ENCODE measurements at regions not wholly inside any gene's neighbourhood (a gene's known extent, or its start where the extent isn't known, plus 50 kb on each side); places are given as distances from the start of the nearest gene placed in this dataset.

DNA sequence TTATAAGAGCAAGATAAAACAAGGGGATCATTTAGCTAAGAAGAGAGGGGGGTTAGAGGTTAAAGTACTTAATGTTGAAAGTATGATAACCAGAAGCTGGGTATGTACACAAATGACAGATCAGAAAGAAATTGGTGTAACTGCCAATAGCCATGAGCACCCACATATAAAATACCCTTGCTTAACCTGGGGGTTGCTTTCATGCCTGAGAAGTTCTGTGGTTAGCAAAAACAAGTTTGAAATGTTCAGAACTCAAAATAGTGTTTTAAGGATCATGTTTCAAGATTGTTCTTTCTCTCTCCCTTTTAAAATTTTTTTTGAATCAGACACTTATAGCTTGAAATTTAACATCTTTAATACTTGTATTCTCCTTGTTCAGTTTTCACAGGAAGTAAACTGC, 321.4 kb upstream of the GBE1 start:
- no peak overlapping the region for H3K4me3 ChIP-seq
- H3K36me3 ChIP-seq (replicated peaks in 1 of 2): no peaks in the 10 kb centered on the region
- H3K9me3 ChIP-seq (replicated peaks in 1 of 3): no peaks in the 10 kb centered on the region
- H3K27me3 ChIP-seq: no peaks in the 10 kb centered on the region
- H3K27ac ChIP-seq: no peak overlapping the region
- intact Hi-C loops (cut with DNase I): no loop called here
- no peaks in the 10 kb centered on the region for H3K4me1 ChIP-seq (replicated peaks in 1 of 2)
- no peak for DNase-seq
- no peak for TF ChIP-seq POLR2A (IDR thresholded peaks at IDR 0.05)
- TF ChIP-seq, protein P1, sequence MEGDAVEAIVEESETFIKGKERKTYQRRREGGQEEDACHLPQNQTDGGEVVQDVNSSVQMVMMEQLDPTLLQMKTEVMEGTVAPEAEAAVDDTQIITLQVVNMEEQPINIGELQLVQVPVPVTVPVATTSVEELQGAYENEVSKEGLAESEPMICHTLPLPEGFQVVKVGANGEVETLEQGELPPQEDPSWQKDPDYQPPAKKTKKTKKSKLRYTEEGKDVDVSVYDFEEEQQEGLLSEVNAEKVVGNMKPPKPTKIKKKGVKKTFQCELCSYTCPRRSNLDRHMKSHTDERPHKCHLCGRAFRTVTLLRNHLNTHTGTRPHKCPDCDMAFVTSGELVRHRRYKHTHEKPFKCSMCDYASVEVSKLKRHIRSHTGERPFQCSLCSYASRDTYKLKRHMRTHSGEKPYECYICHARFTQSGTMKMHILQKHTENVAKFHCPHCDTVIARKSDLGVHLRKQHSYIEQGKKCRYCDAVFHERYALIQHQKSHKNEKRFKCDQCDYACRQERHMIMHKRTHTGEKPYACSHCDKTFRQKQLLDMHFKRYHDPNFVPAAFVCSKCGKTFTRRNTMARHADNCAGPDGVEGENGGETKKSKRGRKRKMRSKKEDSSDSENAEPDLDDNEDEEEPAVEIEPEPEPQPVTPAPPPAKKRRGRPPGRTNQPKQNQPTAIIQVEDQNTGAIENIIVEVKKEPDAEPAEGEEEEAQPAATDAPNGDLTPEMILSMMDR (IDR thresholded peaks at IDR 0.05): no peak

DNA sequence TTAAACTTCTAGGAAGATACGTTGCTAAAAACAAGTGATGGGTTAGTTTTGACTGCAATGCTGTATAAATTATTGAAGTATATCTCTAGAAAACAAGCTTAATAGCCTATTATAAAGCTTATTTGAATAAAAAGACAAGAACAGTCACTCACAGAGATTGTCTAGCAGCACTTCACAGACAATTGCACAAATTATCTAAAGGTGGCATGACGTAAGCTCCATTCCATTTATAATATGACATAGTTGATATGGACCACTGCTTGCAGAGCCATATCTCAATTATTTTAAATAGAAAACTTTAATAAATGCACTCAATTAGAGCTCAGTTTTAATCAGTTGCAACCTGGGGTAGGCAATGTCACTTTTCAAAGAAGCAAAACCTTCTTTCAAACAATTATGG, 319.9 kb upstream of the GBE1 start:
- H3K4me1 ChIP-seq (replicated peaks in 1 of 2): no peaks in the 10 kb centered on the region
- H3K27ac ChIP-seq: no peak overlapping the region
- H3K27me3 ChIP-seq: no peaks in the 10 kb centered on the region
- H3K36me3 ChIP-seq (replicated peaks in 1 of 2): no peaks in the 10 kb centered on the region
- intact Hi-C loops (cut with DNase I): no loop called here
- 79 to 87% (median 82%) methylated on average over 2 of the region's 2 CpGs for WGBS, 4 donors
- H3K4me3 ChIP-seq: no peak overlapping the region
- H3K9me3 ChIP-seq (replicated peaks in 1 of 3): no peaks in the 10 kb centered on the region
- TF ChIP-seq POLR2A (IDR thresholded peaks at IDR 0.05): no peak
- TF ChIP-seq, protein P1 (IDR thresholded peaks at IDR 0.05): no peak
- DNase-seq: no peak

DNA sequence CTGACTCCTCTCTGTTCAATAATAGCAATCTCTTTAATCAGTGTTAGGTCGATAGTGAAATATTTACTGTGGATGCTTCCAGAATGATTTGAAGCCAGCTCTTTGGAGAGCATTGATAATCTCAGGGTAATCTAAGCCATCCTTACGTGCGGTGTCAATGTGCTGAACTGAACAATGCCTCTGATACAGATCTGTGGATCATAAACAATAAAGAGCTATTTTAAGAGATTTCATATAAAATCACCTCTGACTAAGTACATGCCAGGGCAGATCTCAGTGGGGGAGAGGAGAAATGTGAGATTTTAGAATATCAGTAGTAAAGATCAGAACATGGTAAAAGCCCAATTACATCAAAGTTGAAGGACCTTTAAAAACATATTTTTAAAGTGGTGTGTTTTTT, 319.3 kb upstream of the GBE1 start:
- 69 to 83% (median 77%) methylated on average over 3 of the region's 3 CpGs for WGBS, 4 donors

DNA sequence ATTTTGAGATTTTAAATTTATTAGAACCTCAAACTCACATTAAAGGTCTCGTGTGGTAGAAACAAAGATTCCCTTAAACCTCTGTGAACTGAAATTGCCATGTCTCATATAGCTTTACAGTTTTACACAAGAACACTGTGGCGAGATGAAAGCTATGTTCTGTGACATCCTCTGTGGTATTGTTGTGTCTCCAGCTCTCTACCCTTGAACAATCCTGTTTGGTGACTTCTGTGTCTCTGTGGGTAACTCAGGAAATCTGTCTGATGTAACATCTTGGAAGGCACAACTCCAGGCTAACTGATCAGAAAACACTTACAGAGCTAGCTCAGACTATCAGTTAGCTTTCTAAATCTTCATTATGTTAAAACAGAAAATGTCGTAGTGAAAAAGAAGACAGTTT, 318.8 kb upstream of the GBE1 start:
- TF ChIP-seq POLR2A (IDR thresholded peaks at IDR 0.05): no peak
- TF ChIP-seq, protein P1 (IDR thresholded peaks at IDR 0.05): no peak
- Histone ChIP-seq H3K36me3 (replicated peaks in 1 of 2) (no peaks in the 10 kb centered on the region), H3K27ac (no peak overlapping the region), H3K9me3 (replicated peaks in 1 of 3) (no peaks in the 10 kb centered on the region), H3K4me1 (replicated peaks in 1 of 2) (no peaks in the 10 kb centered on the region), H3K4me3 (no peak overlapping the region), H3K27me3 (no peaks in the 10 kb centered on the region)
- 62 to 76% (median 69%) methylated on average over 3 of the region's 3 CpGs for WGBS, 4 donors
- intact Hi-C loops (cut with DNase I): no loop called here
- DNase-seq: no peak

More for the DNA sequence above, 319.3 kb upstream of the GBE1 start:
- no peak overlapping the region for H3K27ac ChIP-seq
- H3K36me3 ChIP-seq (replicated peaks in 1 of 2): no peaks in the 10 kb centered on the region
- TF ChIP-seq POLR2A (IDR thresholded peaks at IDR 0.05): no peak
- TF ChIP-seq, protein P1 (IDR thresholded peaks at IDR 0.05): no peak
- no peaks in the 10 kb centered on the region for H3K9me3 ChIP-seq (replicated peaks in 1 of 3)
- no peak for DNase-seq
- no peaks in the 10 kb centered on the region for H3K27me3 ChIP-seq
- no peaks in the 10 kb centered on the region for H3K4me1 ChIP-seq (replicated peaks in 1 of 2)
- intact Hi-C loops (cut with DNase I): no loop called here
- peak overlapping the region in 1 of 4 donors; percentile 8 for H3K4me3 ChIP-seq
